BJ (cell line): ENCODE measurements at regions not wholly inside any gene's neighbourhood (a gene's known extent, or its start where the extent isn't known, plus 50 kb on each side); places are given as distances from the start of the nearest gene placed in this dataset.

Experiments
- CTCF ChIA-PET: fragments of 350-600 bp; formaldehyde crosslinking; extraction: SDS; loops from one replicate; lab custom pipeline; 2021; ENCODE audit warnings: antibody characterized with exemption, inconsistent platforms; lab: Yijun Ruan, JAX
- POLR2A ChIA-PET: fragments of 300-600 bp; sonication (Branson Sonifier 250); formaldehyde crosslinking; extraction: SDS; loops from one replicate; lab custom pipeline; 2021; ENCODE audit warnings: antibody characterized with exemption; lab: Charles Lee
- DNase-seq: peaks from one replicate; pipeline ENCODE4 v3.0.0-alpha.2; 2011; ENCODE audit warnings: low read depth
- H3K27me3 ChIP-seq: 2 replicates; pipeline ENCODE4 v1.6.0; 2011; ENCODE audit warnings: low read length; ENCODE audit not compliant: control insufficient read depth, insufficient read depth
- H3K36me3 ChIP-seq: 2 replicates; pipeline ENCODE4 v1.5.1; 2011; ENCODE audit warnings: low read length; ENCODE audit not compliant: control insufficient read depth, insufficient read depth
- H3K4me3 ChIP-seq: 2 replicates; pipeline ENCODE4 v1.5.1; 2011; ENCODE audit warnings: low read depth, mild to moderate bottlenecking, control low read depth, low read length
- CTCF ChIP-seq: IDR thresholded peaks from 2 replicates; pipeline ENCODE4 v1.5.1; 2011; ENCODE audit warnings: low read depth, mild to moderate bottlenecking, control low read depth, inconsistent platforms, low read length, moderate library complexity; ENCODE audit not compliant: insufficient read depth

- Histone ChIP-seq H3K27me3 (no peaks in the 10 kb centered on the region), H3K36me3 (no peaks in the 10 kb centered on the region), H3K4me3 (no peak overlapping the region)
- ChIA-PET CTCF (interaction anchor here (0.6 kb wide), 1 partner anchor 21 kb away, joined by 4 read pairs; no protein-coding TSS in a partner anchor), POLR2A (no interaction called here)
- TF ChIP-seq CTCF: no peak
- DNase-seq: no peak
Observed at GRCh38 chr2:180191432-180192124, 184.5 kb upstream of the CWC22 start.

- Histone ChIP-seq H3K36me3 (no peaks in the 10 kb centered on the region), H3K27me3 (no peaks in the 10 kb centered on the region), H3K4me3 (no peak overlapping the region)
- no peak for DNase-seq
- ChIA-PET POLR2A (no interaction called here), CTCF (no interaction called here)
- TF ChIP-seq CTCF: no peak
Observed at GRCh38 chr2:180190851-180191250, 183.8 kb upstream of the CWC22 start.

- CTCF ChIA-PET: no interaction called here
- no peak for TF ChIP-seq CTCF
- DNase-seq: no peak
- Histone ChIP-seq H3K27me3 (no peaks in the 10 kb centered on the region), H3K36me3 (no peaks in the 10 kb centered on the region), H3K4me3 (no peak overlapping the region)
- POLR2A ChIA-PET: no interaction called here
Observed at GRCh38 chr2:180187611-180188010, 180.5 kb upstream of the CWC22 start.

GRCh38 chr2:180184506-180184905 lies 177.4 kb upstream of the CWC22 start:
- Histone ChIP-seq H3K36me3 (no peaks in the 10 kb centered on the region), H3K4me3 (no peak overlapping the region), H3K27me3 (no peaks in the 10 kb centered on the region)
- ChIA-PET POLR2A (no interaction called here), CTCF (no interaction called here)
- peak; percentile 26 for DNase-seq
- TF ChIP-seq CTCF: no peak

- POLR2A ChIA-PET: no interaction called here
- DNase-seq: no peak
- no peak overlapping the region for H3K4me3 ChIP-seq
- no peak for TF ChIP-seq CTCF
- CTCF ChIA-PET: no interaction called here
- H3K27me3 ChIP-seq: no peaks in the 10 kb centered on the region
- no peaks in the 10 kb centered on the region for H3K36me3 ChIP-seq
Observed at GRCh38 chr2:180180511-180180910, 173.4 kb upstream of the CWC22 start.
